IMR-90 (cell line): ENCODE measurements at regions not wholly inside any gene's neighbourhood (a gene's known extent, or its start where the extent isn't known, plus 50 kb on each side); places are given as distances from the start of the nearest gene placed in this dataset.

ENCODE experiments used
- ATAC-seq: fragments of 200-7000 bp; cut with Tn5 transposase; 2 replicates; pipeline ENCODE4 v1.9.1; 2020; ENCODE audit warnings: low read depth, mild to moderate bottlenecking, moderate library complexity
- BruUV-seq: library from RNA; stranded (reverse); fragments of 400-500 nt; replicated peaks from 2 replicates; lab custom pipeline; 2021; lab: Mats Ljungman, UMichigan
- CTCF ChIA-PET: fragments of 300-600 bp; formaldehyde crosslinking; extraction: SDS; loops from one replicate; lab custom pipeline; 2021; ENCODE audit warnings: antibody characterized with exemption; lab: Yijun Ruan, JAX
- POLR2A ChIA-PET: fragments of 300-600 bp; sonication (Branson Sonifier 250); formaldehyde crosslinking; loops from one replicate; lab custom pipeline; 2022; ENCODE audit warnings: antibody characterized with exemption; ENCODE audit not compliant: unreplicated experiment; lab: Charles Lee
- DNase-seq: peaks from one replicate; pipeline ENCODE4 v3.0.0; 2013
- H2AFZ ChIP-seq: replicated peaks from 2 replicates; pipeline ENCODE3; 2013; ENCODE audit warnings: low read length, mild to moderate bottlenecking; ENCODE audit not compliant: poor library complexity
- H2AK5ac ChIP-seq: 2 replicates; pipeline ENCODE4 v1.6.1; 2013; ENCODE audit warnings: low read depth, low read length, inconsistent platforms
- H2AK9ac ChIP-seq: replicated peaks from 2 replicates; pipeline ENCODE3; 2013; ENCODE audit warnings: mild to moderate bottlenecking, low read depth, low read length, moderate library complexity; ENCODE audit not compliant: poor library complexity
- H2BK120ac ChIP-seq: 2 replicates; pipeline ENCODE4 v1.6.1; 2013; ENCODE audit warnings: low read depth, low read length, inconsistent platforms
- H2BK15ac ChIP-seq: 3 replicates; pipeline ENCODE4 v1.6.1; 2013; ENCODE audit warnings: low read depth, low read length, inconsistent platforms
- H2BK20ac ChIP-seq: 2 replicates; pipeline ENCODE4 v1.6.1; 2013; ENCODE audit warnings: low read depth, mild to moderate bottlenecking, inconsistent platforms, low read length, moderate library complexity
- H2BK5ac ChIP-seq: 2 replicates; pipeline ENCODE4 v1.6.1; 2013; ENCODE audit warnings: mild to moderate bottlenecking, low read depth, low read length, inconsistent platforms; ENCODE audit not compliant: poor library complexity, severe bottlenecking
- H3K14ac ChIP-seq: replicated peaks from 2 replicates; pipeline ENCODE4 v1.6.1; 2013; ENCODE audit warnings: low read depth, low read length, inconsistent platforms
- H3K18ac ChIP-seq: 2 replicates; pipeline ENCODE4 v1.6.1; 2013; ENCODE audit warnings: low read depth, low read length, control low read depth
- H3K23ac ChIP-seq: 2 replicates; pipeline ENCODE4 v1.6.1; 2013; ENCODE audit warnings: low read depth, low read length, inconsistent platforms
- H3K27ac ChIP-seq: 2 replicates; pipeline ENCODE4 v1.5.1; 2013; ENCODE audit warnings: mild to moderate bottlenecking, control low read depth, low read length; ENCODE audit not compliant: insufficient read depth
- H3K27me3 ChIP-seq: 2 replicates; pipeline ENCODE4 v1.6.1; 2013; ENCODE audit warnings: low read length; ENCODE audit not compliant: control insufficient read depth, insufficient read depth
- H3K36me3 ChIP-seq: 2 replicates; pipeline ENCODE4 v1.6.1; 2013; ENCODE audit warnings: low read length, mixed read lengths; ENCODE audit not compliant: control insufficient read depth, insufficient read depth
- H3K4ac ChIP-seq: 2 replicates; pipeline ENCODE4 v1.6.1; 2013; ENCODE audit warnings: low read depth, low read length, inconsistent platforms
- H3K4me1 ChIP-seq: 2 replicates; pipeline ENCODE4 v1.6.1; 2013; ENCODE audit warnings: low read length, mixed read lengths; ENCODE audit not compliant: control insufficient read depth, insufficient read depth
- H3K4me2 ChIP-seq: 2 replicates; pipeline ENCODE4 v1.6.1; 2013; ENCODE audit warnings: low read depth, mild to moderate bottlenecking, control low read depth, low read length, moderate library complexity
- H3K4me3 ChIP-seq: 2 replicates; pipeline ENCODE4 v1.5.1; 2013; ENCODE audit warnings: low read depth, mild to moderate bottlenecking, control low read depth, low read length, moderate library complexity; ENCODE audit not compliant: insufficient read depth
- H3K56ac ChIP-seq: 2 replicates; pipeline ENCODE4 v1.6.1; 2013; ENCODE audit warnings: low read length, inconsistent platforms; ENCODE audit not compliant: insufficient read depth; ENCODE audit errors: extremely low read depth
- H3K79me1 ChIP-seq, 2 experiments: 2 replicates each; pipeline ENCODE4 v1.6.1; 2013; ENCODE audit warnings: low read length in 2 of 2, inconsistent platforms in 1 of 2, low read depth in 1 of 2
- H3K9ac ChIP-seq: 2 replicates; pipeline ENCODE4 v1.6.1; 2013; ENCODE audit warnings: low read depth, low read length, control low read depth
- H3K9me1 ChIP-seq: 2 replicates; pipeline ENCODE4 v1.6.1; 2013; ENCODE audit warnings: low read length, inconsistent platforms; ENCODE audit not compliant: insufficient read depth
- H3K9me3 ChIP-seq: 2 replicates; pipeline ENCODE4 v1.6.1; 2013; ENCODE audit warnings: low read length; ENCODE audit not compliant: control insufficient read depth, insufficient read depth
- H4K20me1 ChIP-seq: 2 replicates; pipeline ENCODE4 v1.6.1; 2013; ENCODE audit warnings: low read length, inconsistent platforms; ENCODE audit not compliant: insufficient read depth
- H4K5ac ChIP-seq: 2 replicates; pipeline ENCODE4 v1.6.1; 2013; ENCODE audit warnings: mild to moderate bottlenecking, low read depth, low read length, control low read depth
- H4K8ac ChIP-seq, 2 experiments: 2 replicates each; pipeline ENCODE4 v1.6.1; 2013; ENCODE audit warnings: low read depth in 2 of 2, low read length in 2 of 2, control low read depth in 1 of 2, inconsistent platforms in 1 of 2
- H4K91ac ChIP-seq: 2 replicates; pipeline ENCODE4 v1.6.1; 2013; ENCODE audit warnings: low read depth, low read length, inconsistent platforms; ENCODE audit not compliant: insufficient read depth
- MAFK ChIP-seq: IDR thresholded peaks from 2 replicates; pipeline ENCODE4 v1.6.1; 2012; ENCODE audit warnings: low read depth, low read length, improper control_type of control experiment
- WGBS, 2 experiments: methylation state at CpG; one replicate each; pipeline versions ENCODE4 v1.1.5 to v1.1.7; 2013; ENCODE audit warnings: missing lambda C conversion rate in 2 of 2; ENCODE audit not compliant: insufficient read length in 1 of 2; ENCODE audit errors: extremely low coverage in 2 of 2; 5-methylcytosine and 5-hydroxymethylcytosine counted together
- dilution Hi-C: fragments of 300-500 bp; cut with HindIII; formaldehyde crosslinking; loops from one replicate; pipeline ENCODE4 v1.14.3; 2018; ENCODE audit warnings: low sequenced_read_pairs; ENCODE audit not compliant: unreplicated experiment
- in situ Hi-C: fragments of 300-500 bp; cut with MboI; formaldehyde crosslinking; loops from 3 replicates; pipeline ENCODE4 v1.14.3; 2019; ENCODE audit warnings: low sequenced_read_pairs, inconsistent platforms, mixed read lengths
- intact Hi-C: fragments of 100-400 bp; cut with micrococcal nuclease; formaldehyde crosslinking; loops from 2 replicates; pipeline ENCODE4 v1.10.0; 2022

DNA sequence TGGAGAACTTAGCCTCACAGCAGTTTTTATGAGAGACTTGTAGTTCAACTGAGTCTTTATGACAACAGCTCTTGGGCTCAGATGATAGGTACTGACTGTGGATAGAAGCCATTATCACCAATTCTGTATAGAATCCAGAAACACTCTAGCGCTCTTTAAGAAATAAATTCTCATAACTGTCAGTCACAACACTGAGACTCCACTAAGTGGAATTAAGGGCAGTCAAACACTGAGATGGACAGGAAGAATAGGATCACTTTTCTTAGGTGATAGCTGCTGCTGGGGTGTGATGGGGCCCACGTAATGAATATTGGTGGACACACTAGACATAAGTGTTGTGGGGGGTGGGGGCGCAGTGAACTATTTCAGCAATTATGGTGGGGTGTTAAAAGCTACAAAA lies 1691.8 kb upstream of the LRRTM1 start:
- ATAC-seq (no peak), DNase-seq (no peak)
- H2BK20ac ChIP-seq = no peak overlapping the region
- no peak overlapping the region for H3K14ac ChIP-seq
- intact Hi-C loops (no loop called here), in situ Hi-C loops (no loop called here), dilution Hi-C loops (no loop called here)
- no peaks in the 10 kb centered on the region; the same call in 1 of the 2 replicates for H3K9me3 ChIP-seq
- no peak overlapping the region for H2BK5ac ChIP-seq
- ChIA-PET POLR2A (no interaction called here), CTCF (no interaction called here)
- no peak overlapping the region for H3K18ac ChIP-seq
- H2AFZ ChIP-seq = no peak overlapping the region
- H3K56ac ChIP-seq = no peak overlapping the region
- no peak overlapping the region for H3K27ac ChIP-seq
- H4K8ac ChIP-seq = no peak overlapping the region
- no peak overlapping the region for H2BK15ac ChIP-seq
- H2AK9ac ChIP-seq = no peak overlapping the region
- no peaks in the 10 kb centered on the region for H3K79me1 ChIP-seq
- no peak overlapping the region for H2BK120ac ChIP-seq
- H3K4me2 ChIP-seq = no peak overlapping the region
- no peak overlapping the region for H3K23ac ChIP-seq
- H3K4ac ChIP-seq = no peak overlapping the region
- no peak overlapping the region for H4K91ac ChIP-seq
- H4K20me1 ChIP-seq = no peaks in the 10 kb centered on the region
- H2AK5ac ChIP-seq = no peak overlapping the region
- no peaks in the 10 kb centered on the region for H3K36me3 ChIP-seq
- no peak for TF ChIP-seq MAFK
- H3K4me3 ChIP-seq = no peak overlapping the region
- no TSS peak for BruUV-seq
- H3K9me1 ChIP-seq = no peaks in the 10 kb centered on the region
- no peaks in the 10 kb centered on the region for H3K27me3 ChIP-seq
- H4K5ac ChIP-seq = no peak overlapping the region
- H3K9ac ChIP-seq = no peak overlapping the region
- H3K4me1 ChIP-seq = no peaks in the 10 kb centered on the region
- WGBS, 2 experiments = no CpG with 5 or more reads among the region's 3 CpGs
